DND-41 (cell line): ENCODE measurements at regions not wholly inside any gene's neighbourhood (a gene's known extent, or its start where the extent isn't known, plus 50 kb on each side); places are given as distances from the start of the nearest gene placed in this dataset.
"Not testable (repeated sequence)": the region's sequence is repeated elsewhere in the genome, so short reads cannot be mapped to it uniquely, and the experiment has no call there.

Experiments used
- ATAC-seq: fragments of 200-7000 bp; cut with Tn5 transposase; 3 replicates; pipeline ENCODE4 v1.9.1; 2021; ENCODE audit warnings: low read depth; ENCODE audit not compliant: insufficient read depth
- DNase-seq: peaks from one replicate; pipeline ENCODE4 v3.0.0-alpha.2; 2020
- H2AFZ ChIP-seq: 2 replicates; pipeline ENCODE4 v1.6.0; 2012; ENCODE audit warnings: low read depth, low read length
- H3K27ac ChIP-seq: 2 replicates; pipeline ENCODE4 v1.5.1; 2012; ENCODE audit warnings: low read length, inconsistent platforms
- H3K27me3 ChIP-seq: fragments of 200-600 bp; sonication (generic); 2 replicates; pipeline ENCODE4 v1.6.0; 2012; ENCODE audit warnings: low read length, mild to moderate bottlenecking, inconsistent platforms; ENCODE audit not compliant: insufficient read depth, poor library complexity
- H3K36me3 ChIP-seq: 2 replicates; pipeline ENCODE4 v1.5.1; 2012; ENCODE audit warnings: low read length, inconsistent platforms; ENCODE audit not compliant: insufficient read depth
- H3K4me1 ChIP-seq: 2 replicates; pipeline ENCODE4 v1.5.1; 2012; ENCODE audit warnings: mild to moderate bottlenecking, low read length; ENCODE audit not compliant: insufficient read depth
- H3K4me2 ChIP-seq: 2 replicates; pipeline ENCODE4 v1.6.0; 2012; ENCODE audit warnings: mild to moderate bottlenecking, moderate library complexity, low read length, inconsistent platforms; ENCODE audit not compliant: insufficient read depth
- H3K4me3 ChIP-seq, 2 experiments: fragments of 200-600 bp in 1 of 2; shearing (Covaris generic) in 1 of 2; 2 replicates each; pipeline ENCODE4 v1.5.1; 2012 to 2016; ENCODE audit warnings: inconsistent platforms in 2 of 2, low read length in 2 of 2, mild to moderate bottlenecking in 2 of 2, low read depth in 1 of 2, moderate library complexity in 1 of 2
- H3K79me2 ChIP-seq: 2 replicates; pipeline ENCODE4 v1.6.0; 2012; ENCODE audit warnings: low read length, inconsistent platforms; ENCODE audit not compliant: insufficient read depth
- H3K9ac ChIP-seq: 2 replicates; pipeline ENCODE4 v1.6.0; 2012; ENCODE audit warnings: low read depth, mild to moderate bottlenecking, inconsistent platforms, low read length, moderate library complexity
- H3K9me3 ChIP-seq: 2 replicates; pipeline ENCODE4 v1.5.1; 2012; ENCODE audit warnings: low read length, moderate library complexity, mild to moderate bottlenecking, inconsistent platforms; ENCODE audit not compliant: insufficient read depth, severe bottlenecking
- H4K20me1 ChIP-seq: 2 replicates; pipeline ENCODE4 v1.6.0; 2012; ENCODE audit warnings: low read length; ENCODE audit not compliant: insufficient read depth
- EZH2 ChIP-seq: IDR thresholded peaks from 3 replicates; pipeline ENCODE4 v1.6.1; 2012; ENCODE audit warnings: borderline replicate concordance, low read depth, mild to moderate bottlenecking, moderate library complexity, low read length, inconsistent platforms; ENCODE audit not compliant: severe bottlenecking
- TF ChIP-seq, protein P1 (sequence below): IDR thresholded peaks from 2 replicates; pipeline ENCODE4 v1.5.1; 2012; ENCODE audit warnings: borderline replicate concordance, low read length, moderate library complexity, mild to moderate bottlenecking; ENCODE audit not compliant: poor library complexity, severe bottlenecking; ENCODE audit errors: extremely low read depth

GRCh38 chr6:63514488-63515173 lies 57.6 kb upstream of the LOC128125822 start:
- no peak overlapping the region for H2AFZ ChIP-seq
- ATAC-seq (no peak), DNase-seq (no peak)
- H3K36me3 ChIP-seq, result no peaks in the 10 kb centered on the region
- H3K4me2 ChIP-seq, result no peak overlapping the region
- no peak overlapping the region for H3K27ac ChIP-seq
- TF ChIP-seq EZH2, result no peak
- TF ChIP-seq, protein P1, sequence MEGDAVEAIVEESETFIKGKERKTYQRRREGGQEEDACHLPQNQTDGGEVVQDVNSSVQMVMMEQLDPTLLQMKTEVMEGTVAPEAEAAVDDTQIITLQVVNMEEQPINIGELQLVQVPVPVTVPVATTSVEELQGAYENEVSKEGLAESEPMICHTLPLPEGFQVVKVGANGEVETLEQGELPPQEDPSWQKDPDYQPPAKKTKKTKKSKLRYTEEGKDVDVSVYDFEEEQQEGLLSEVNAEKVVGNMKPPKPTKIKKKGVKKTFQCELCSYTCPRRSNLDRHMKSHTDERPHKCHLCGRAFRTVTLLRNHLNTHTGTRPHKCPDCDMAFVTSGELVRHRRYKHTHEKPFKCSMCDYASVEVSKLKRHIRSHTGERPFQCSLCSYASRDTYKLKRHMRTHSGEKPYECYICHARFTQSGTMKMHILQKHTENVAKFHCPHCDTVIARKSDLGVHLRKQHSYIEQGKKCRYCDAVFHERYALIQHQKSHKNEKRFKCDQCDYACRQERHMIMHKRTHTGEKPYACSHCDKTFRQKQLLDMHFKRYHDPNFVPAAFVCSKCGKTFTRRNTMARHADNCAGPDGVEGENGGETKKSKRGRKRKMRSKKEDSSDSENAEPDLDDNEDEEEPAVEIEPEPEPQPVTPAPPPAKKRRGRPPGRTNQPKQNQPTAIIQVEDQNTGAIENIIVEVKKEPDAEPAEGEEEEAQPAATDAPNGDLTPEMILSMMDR, result no peak
- no peaks in the 10 kb centered on the region for H3K9me3 ChIP-seq
- no peak overlapping the region for H3K9ac ChIP-seq
- no peaks in the 10 kb centered on the region for H3K79me2 ChIP-seq
- H4K20me1 ChIP-seq, result no peaks in the 10 kb centered on the region
- no peak overlapping the region for H3K4me3 ChIP-seq
- no peaks in the 10 kb centered on the region for H3K4me1 ChIP-seq
- no peaks in the 10 kb centered on the region for H3K27me3 ChIP-seq

DNA sequence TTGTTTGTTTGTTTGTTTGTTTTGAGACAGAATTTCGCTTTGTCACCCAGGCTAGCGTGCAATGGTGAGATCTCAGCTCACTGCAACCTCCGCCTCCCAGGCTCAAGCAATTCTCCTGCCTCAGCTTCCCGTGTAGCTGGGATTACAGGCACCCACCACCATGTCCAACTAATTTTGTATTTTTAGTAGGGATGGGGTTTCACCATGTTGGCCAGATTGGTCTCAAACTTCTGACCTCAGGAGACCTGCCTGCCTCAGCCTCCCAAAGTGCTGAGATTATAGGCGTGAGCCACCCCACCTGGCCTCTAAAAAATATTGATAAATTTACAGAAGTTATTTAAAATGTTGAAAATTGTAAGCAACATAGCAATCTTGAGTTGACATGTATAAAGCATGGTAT lies 57.1 kb upstream of the LOC128125822 start:
- not testable (repeated sequence) for H3K4me2 ChIP-seq, H3K4me1 ChIP-seq, H3K4me3 ChIP-seq, H3K9ac ChIP-seq, H3K9me3 ChIP-seq, H2AFZ ChIP-seq, DNase-seq, H3K27me3 ChIP-seq, H3K27ac ChIP-seq, ATAC-seq, H4K20me1 ChIP-seq, H3K36me3 ChIP-seq, H3K79me2 ChIP-seq

- Histone ChIP-seq H3K27me3 (no peaks in the 10 kb centered on the region), H3K27ac (no peak overlapping the region), H2AFZ (no peak overlapping the region), H3K36me3 (no peaks in the 10 kb centered on the region), H3K79me2 (no peaks in the 10 kb centered on the region), H4K20me1 (no peaks in the 10 kb centered on the region), H3K9me3 (no peaks in the 10 kb centered on the region), H3K9ac (no peak overlapping the region), H3K4me1 (no peaks in the 10 kb centered on the region), H3K4me2 (no peak overlapping the region), H3K4me3 (no peak overlapping the region)
- DNase-seq (no peak), ATAC-seq (no peak)
- TF ChIP-seq, protein P1, result no peak
- TF ChIP-seq EZH2, result no peak
Observed at GRCh38 chr6:63516186-63516944, 55.9 kb upstream of the LOC128125822 start.

DNA sequence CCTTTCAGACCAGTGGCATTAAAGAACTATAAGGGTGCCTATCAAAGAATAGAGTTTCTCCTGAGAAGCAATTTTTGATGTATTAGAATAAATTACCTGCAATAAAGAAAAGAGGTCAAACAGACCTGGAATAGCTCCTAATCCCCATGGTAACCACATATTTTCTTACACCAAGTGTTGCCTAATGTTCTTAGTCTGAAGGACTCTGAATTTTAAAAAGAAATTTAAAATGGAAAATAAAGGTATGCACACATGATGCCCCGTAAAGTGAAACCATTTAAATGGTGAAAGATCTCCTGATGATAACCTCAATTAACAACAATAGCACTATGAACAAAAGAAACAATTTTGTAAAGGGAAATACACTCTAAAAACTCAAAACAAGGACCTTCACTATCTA lies 55.1 kb upstream of the LOC128125822 start:
- H3K4me1 ChIP-seq, result no peaks in the 10 kb centered on the region
- no peak overlapping the region for H3K27ac ChIP-seq
- no peak overlapping the region for H3K4me2 ChIP-seq

More for the DNA sequence above, 55.1 kb upstream of the LOC128125822 start:
- ATAC-seq, result no peak
- H3K4me3 ChIP-seq, result no peak overlapping the region
- H2AFZ ChIP-seq, result no peak overlapping the region
- no peak for TF ChIP-seq EZH2
- TF ChIP-seq, protein P1, result no peak
- no peaks in the 10 kb centered on the region for H4K20me1 ChIP-seq
- H3K9me3 ChIP-seq, result no peaks in the 10 kb centered on the region
- no peak overlapping the region for H3K9ac ChIP-seq
- H3K27me3 ChIP-seq, result no peaks in the 10 kb centered on the region
- DNase-seq, result no peak
- H3K79me2 ChIP-seq, result no peaks in the 10 kb centered on the region
- H3K36me3 ChIP-seq, result no peaks in the 10 kb centered on the region
